GM19025 (cell line): ENCODE measurements at regions not wholly inside any gene's neighbourhood (a gene's known extent, or its start where the extent isn't known, plus 50 kb on each side); places are given as distances from the start of the nearest gene placed in this dataset.
"Not testable (repeated sequence)": the region's sequence is repeated elsewhere in the genome, so short reads cannot be mapped to it uniquely, and the experiment has no call there.

Experiments used
- ATAC-seq: cut with Tn5 transposase; IDR thresholded peaks from one replicate; pipeline ENCODE4 v1.9.1; 2021; ENCODE audit warnings: mild to moderate bottlenecking, low read depth, moderate library complexity; ENCODE audit not compliant: unreplicated experiment

DNA sequence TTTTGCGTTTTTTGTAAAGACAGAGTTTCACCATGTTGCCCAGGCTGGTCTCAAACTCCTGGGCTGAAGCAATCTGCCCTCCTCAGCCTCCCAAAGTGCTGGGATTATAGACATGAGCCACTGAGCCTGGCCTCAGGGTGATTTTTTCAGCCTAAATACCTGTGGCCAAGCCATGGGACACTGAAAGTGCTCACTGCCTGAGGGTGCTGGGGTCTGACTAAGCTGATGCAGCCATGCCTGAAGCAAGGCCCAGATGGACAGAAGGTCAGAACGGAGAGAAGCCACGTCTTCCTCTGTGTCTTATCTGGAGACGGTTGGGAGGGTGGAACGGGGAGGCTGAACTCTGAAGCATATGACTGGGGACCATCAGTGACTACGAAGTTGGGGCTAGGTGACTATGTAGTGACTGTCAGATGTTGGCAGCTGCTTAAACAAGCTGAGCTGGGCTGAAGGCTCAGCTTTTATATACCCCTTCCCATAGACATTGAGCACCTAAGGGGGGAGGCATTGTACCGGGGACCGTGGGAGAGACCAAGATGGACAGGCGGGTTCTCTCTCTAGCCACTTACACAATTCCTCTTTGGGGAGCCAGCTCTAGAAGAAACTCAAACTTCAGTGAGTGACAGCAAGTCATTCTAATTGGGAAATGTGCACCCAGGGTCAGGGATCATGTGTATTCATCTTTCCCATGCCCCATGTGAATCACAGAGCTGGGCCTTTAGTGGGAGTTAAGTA lies 73.3 kb upstream of the HABP2 start:
- ATAC-seq, result no peak

- ATAC-seq, result no peak
Measured at GRCh38 chr10:113480081-113480360, 72.8 kb upstream of the HABP2 start.

DNA sequence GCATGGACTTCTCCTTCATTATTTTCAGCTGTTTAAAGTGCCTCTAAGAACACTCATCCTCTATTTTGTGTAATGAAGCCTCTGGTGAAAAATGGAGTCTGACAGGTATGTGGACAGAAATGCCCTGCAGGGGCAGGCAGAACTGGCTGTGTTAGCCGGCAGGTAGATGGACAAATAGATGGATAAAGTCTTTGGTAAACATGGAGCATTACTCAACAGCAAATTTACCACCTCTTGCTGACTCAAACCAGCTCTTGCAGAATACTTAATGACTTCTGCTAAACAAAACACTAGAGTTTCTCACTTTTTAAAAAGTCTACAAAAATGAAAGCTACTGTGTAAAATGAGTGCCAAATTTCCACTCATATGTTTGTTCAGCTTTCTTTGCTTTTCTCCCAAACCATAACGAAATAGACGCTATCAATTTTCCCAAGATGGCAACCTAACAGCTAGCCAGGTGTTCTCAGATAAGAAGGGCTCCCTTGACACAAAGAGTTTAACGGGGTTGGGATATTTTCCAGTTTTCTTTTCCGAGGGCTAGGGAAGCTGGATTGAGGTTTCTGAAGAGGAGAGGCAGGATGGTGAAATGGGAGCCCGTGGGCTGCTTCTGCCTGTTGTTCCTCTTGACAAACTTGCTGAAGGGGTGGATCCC lies 71.9 kb upstream of the HABP2 start:
- ATAC-seq, result no peak

DNA sequence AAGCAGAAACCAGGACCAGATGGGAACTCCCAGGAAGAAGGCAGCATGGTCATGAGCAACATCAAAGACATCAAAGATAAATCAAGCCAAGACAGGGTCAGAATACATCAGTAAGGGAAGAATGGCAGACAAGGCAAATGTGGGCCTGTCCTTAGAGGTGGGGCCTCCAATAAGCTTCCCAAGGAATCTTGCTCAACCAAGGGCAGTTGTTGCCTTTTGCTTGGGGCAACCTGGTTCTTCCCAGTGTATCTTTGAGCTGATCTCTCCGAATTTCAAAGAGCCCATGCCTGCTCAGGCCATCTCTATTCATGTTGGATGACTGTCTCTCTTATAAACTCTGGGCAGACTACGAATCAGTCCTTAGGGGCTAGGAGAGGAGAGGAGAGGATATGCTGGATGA lies 68.4 kb upstream of the HABP2 start:
- ATAC-seq, result no peak

DNA sequence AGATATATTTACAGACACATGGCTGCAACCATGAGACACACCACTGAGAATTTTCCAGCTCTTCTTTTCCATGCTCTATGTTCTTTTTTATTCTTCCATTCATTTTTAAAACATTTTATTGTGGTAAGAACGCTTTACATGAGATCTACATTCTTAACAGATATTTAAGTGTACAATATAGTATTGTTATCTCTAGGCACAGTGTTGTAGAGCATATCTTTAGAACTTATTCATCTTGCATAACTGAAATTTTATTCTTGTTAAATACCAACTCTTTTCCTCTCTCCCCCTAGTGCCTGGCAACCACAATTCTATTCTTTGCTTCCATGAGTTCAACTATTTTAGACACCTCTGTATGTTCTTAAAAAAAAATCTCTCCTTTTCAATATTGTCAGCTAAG lies 67.1 kb upstream of the HABP2 start:
- no peak for ATAC-seq

DNA sequence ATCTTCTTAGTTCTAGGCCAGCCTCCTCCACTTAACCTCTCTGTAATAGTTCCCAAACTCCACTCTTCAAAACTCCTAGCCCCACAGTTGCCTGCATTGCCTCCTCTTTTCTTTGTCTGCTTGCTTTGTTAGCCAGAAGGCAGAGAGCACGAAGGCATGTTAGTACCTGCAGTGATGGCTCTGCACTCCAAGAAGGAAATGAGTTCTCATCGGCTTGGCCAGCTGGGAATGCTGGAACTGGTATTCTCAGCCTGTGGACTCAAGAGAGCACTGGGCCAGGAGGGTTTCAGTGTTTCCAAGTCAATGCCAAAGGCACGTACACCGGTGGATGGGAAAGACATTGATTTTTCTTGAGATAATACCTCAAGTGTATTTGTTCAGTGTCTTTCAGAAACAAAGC lies 66.3 kb upstream of the HABP2 start:
- ATAC-seq, result no peak

DNA sequence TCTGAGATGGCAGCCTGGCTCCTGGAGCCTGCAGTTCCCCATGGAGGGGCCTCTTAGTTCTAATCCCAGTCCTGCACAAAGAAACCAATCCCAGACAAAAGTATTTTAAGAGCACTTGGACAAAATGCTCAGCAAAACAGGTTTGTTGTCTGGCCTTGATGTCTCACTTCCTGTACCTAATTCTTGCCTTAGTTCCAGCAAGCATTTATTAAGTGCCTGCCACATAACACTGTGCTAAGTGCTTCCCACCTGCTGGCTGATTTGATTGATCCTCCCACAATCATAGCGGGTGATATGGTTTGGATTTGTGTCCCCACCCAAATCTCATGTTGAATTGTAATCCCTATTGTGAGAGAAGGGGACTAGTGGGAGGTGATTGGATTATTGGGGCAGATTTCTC lies 65.7 kb upstream of the HABP2 start:
- no peak for ATAC-seq

DNA sequence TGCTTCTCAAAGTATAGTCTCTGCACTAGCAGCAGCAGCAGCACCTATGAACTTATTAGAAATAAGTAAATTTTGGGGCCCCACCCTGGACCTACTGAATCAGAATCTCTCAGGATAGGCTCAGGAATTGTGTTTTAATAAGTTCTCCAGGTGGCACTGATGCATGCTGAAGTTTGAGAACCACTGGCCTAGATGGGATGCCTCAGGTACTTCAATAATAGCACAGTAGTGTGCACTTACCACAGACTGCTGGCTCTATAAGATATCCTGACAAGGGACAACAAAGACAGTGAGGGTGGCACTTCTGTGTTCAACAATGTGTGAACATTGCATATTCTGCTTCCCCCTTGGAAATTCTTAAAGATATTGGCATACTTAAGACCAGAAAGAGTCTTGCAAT lies 64.7 kb upstream of the HABP2 start:
- no peak for ATAC-seq

DNA sequence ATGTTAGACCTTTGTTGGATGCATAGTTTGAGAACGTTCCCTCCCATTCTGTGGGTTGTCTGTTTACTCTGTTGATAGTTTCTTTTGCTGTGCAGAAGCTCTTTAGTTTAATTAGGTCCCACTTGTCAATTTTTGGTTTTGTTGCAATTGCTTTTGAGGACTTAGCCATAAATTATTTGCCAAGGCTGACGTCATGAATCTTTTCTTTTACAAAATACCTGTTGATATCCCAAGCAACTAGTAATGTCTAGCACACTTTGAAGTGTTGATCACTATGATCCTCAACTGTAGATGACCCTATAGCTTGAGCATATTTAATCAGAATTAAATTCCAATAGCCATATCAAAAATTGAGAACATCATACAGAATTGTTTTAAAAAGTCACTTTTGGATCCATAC lies 63.3 kb upstream of the HABP2 start:
- ATAC-seq, result not testable (repeated sequence)

DNA sequence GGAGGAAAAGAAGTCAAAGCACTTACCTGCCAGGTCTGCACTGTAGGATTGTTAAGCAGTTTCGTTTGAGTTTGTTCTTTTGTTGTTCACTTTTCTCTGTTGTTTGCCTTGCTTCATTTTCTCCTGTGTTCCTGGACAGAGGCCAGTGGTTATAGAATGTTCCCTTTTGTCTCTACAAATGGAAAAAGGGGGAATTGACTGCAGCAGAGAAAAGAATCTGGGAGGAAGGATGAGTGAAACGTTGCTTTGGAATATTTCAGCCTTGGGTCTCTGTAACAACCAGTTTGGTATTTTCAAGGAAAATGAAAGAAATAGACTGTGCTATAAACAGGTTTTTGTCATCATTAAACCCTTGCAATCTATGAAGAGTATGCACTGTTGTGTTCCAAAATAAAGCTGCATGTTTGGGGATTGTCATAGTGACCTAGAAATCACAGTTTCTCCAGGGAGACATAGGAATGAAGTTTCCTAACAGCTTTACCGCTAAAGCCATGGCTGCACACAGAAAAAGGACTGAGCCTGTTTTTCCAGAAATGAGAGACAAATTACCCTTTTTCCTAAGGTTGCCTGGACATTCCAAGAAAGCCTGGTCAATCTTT lies 60.8 kb upstream of the HABP2 start:
- no peak for ATAC-seq

DNA sequence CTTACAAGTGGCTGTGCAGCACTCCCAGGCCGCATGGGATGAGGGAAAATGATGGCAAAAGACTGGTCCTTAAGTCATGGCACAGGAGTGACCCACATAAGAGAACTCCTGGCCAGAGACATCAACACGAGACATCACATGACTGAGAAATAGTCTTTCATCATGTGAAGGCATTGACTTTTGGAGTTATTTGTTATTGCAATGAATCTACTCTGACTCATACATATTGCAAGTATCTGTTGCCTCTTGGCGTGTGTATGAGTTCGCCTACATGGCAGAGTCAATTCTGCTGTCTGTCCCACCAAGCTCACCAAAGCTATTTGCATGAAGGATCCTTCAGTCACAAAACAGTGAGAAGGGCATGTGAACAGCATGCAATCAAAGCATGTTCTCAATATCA lies 59.7 kb upstream of the HABP2 start:
- no peak for ATAC-seq

- ATAC-seq, result no peak
Measured at GRCh38 chr10:113493882-113494301, 59.0 kb upstream of the HABP2 start.

- ATAC-seq, result no peak
Measured at GRCh38 chr10:113494761-113495160, 58.1 kb upstream of the HABP2 start.

DNA sequence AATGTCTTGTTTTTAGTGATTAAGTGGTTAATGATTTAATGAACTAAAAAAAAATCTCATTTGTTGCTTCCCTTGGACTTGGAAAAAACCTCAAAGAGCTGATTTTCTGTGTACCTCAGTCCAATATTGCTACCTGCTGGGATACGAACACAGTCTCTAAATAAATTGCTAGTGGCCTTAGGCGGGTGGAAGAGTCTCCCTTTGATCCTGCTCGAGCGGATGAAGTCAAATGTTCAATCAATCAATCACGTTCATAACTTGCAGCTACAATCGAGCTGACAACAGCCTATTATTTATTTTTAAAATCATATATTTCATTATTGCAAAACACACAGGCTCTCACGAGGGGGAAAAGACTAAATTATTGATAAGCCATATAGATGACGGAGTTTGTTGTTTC lies 57.3 kb upstream of the HABP2 start:
- no peak for ATAC-seq

DNA sequence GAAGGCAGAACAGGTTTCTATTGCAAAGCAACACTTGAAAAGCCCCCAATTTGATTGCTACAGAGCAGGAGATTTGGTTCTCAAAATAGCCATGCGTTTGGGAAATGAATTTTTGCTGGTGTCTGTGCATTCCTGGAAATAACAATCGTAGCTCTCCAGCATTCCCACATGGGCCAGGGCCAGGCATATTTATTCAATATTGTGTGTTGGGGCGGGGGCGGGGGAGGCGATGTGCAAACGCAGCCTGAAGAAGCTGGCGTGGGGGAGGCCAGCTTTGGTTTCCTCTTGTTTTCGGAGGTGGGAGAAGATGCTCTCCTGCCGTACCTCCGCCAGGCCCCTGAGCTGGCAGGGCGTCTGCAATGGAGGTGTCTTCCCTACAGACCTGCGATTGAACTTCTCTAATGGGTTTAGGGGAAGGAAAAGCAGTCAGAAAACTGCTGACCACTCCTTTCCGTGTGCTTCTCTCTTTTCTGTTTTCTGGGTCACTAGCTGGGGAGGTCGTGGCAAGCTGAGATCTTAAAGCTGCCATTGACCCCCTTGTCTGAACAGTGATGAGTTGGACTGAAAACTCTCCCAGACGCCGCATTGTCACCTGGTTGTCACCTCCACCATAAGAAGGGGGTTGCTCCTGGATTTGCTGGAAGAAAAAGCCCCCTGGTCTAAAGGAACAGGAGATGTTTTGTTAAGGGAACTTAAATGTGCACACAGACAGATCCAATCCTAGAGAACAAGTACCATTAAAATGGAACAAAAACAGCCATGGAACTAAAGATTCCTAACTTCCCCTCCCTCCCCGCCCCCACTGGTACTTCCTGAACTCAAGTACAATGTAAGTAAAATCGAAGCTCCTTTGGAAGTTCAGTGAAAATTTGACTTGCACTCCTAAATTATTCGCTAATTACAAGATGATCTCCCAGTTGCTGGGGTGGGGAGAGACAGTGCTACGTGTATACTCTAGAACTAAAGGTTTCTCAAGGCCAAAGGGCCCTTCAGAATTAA lies 56.4 kb upstream of the HABP2 start:
- ATAC-seq, result no peak

GRCh38 chr10:113497198-113497597 lies 55.7 kb upstream of the HABP2 start:
- ATAC-seq, result no peak

DNA sequence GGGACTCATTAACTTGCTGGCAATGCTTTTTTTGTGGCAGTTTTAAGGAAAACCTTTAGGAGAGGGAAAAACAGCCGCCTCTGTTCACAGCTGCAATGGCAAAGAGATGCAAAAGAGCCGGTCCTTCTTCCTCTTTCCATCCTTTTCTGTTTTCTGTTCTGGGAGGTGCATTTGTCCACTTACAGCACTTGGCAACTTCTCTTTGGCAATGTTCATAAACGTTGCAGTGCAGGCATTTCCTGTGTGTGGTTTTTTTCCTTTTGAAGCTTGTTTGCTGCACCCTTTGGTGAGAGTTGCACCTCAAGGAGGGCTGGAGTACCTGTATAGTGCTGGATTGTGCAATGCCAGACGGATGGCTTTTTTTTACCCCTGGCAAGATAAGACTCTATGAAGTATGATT lies 53.9 kb upstream of the HABP2 start:
- ATAC-seq, result no peak

GRCh38 chr10:113499806-113500205 lies 53.0 kb upstream of the HABP2 start:
- ATAC-seq, result no peak

GRCh38 chr10:113501031-113501430 lies 51.8 kb upstream of the HABP2 start:
- not testable (repeated sequence) for ATAC-seq
